ENCODE measurements at regions not wholly inside any gene's neighbourhood (a gene's known extent, or its start where the extent isn't known, plus 50 kb on each side); places are given as distances from the start of the nearest gene placed in this dataset.
A peak's percentile ranks its signal among the peaks of the same experiment; 100 is the strongest.
"Not testable (repeated sequence)": the region's sequence is repeated elsewhere in the genome, so short reads cannot be mapped to it uniquely, and the experiment has no call there.

DNA sequence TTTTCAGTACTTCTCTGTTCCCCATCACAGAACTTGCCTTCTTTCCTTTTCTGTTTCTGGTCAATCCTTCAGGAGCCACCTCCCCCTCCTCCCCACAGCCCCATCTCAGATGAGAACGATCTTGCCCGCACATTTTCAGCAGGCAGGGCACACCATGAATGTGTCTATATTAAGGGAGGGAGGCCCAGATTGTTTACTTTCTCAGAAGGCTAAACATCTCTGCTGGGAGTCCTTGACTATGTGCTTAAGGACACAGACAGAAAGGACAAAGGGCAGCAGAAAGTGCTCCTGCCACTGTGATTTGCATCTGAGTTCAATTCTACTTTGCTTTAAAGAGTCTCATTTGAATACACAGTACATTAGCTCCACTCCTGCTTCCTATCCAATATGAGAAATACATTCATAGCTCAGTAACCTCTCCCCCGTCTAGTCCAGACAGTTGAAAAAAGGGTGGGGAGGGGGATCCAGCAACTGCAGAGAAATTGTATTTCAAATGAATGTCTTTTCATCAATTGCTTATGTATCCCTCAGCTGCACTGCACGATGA lies 175.0 kb upstream of the PARD3B start:
- H3K4me1 Mint-ChIP-seq: no peaks in the 10 kb centered on the region
- H3K27ac Mint-ChIP-seq: no peak overlapping the region
- no peaks in the 10 kb centered on the region for H3K36me3 Mint-ChIP-seq
- H3K27me3 Mint-ChIP-seq: peaks cover 3% of the 10 kb centered on the region
- H3K9me3 Mint-ChIP-seq: peaks cover 0 to 1% (median 0%) of the 10 kb centered on the region in 3 donors
- no peak overlapping the region for H3K4me3 Mint-ChIP-seq

DNA sequence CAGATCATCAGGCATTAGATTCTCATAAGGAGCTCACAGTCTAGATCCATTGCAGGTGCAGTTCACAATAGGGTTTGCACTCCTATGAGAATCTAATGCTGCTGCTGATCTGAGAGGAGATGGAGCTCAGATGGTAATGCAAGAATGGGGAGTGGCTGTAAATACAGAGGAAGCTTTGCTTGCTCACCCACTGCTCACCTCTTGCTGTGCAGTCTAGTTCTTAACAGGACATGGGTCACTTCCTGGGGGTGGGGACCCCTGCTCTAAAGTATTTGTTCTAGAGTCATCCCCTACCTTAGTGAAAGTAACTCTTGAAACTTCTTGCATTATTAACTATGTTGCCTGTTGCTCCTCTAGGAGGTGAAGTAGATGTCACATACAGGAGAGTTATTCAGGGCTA lies 171.3 kb upstream of the PARD3B start:
- Mint-ChIP-seq H3K27me3 (no peaks in the 10 kb centered on the region), H3K9me3 (peaks cover 0 to 3% (median 0%) of the 10 kb centered on the region in 3 donors), H3K27ac (no peak overlapping the region), H3K4me3 (no peak overlapping the region), H3K4me1 (no peaks in the 10 kb centered on the region), H3K36me3 (no peaks in the 10 kb centered on the region)

DNA sequence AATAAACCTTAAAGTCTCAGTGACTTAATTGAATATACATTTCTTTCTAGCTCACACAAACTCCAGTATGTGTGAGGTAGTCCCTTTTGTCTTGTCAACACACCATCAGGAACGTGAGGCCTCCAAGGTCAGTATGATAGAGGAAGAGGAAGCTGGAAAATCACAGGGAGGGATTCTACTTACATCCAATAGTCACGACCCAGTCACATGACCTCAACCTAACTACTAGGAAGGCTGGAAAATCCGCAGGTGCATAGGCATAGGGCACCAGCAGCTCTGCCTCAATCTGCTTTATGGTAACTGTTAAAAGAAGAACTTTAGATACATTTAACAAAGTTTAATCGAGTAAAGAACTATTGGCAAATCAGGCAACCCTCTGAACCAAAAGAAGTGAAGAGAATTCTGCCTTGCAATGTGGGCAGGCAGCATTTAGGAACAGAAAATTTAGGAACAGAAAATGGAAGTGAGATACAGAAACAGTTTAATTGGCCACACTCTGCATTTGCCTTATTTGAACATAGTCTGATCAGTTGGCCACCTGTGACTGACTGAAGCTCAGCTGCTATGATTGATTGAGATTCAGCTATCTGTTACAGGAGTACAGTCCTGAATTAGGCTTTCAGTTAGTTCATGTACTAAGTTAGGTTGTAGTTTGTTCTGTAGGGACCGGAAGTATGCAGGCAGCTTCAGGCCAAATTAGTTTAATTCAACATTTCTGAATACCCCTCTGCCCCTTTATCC lies 165.0 kb upstream of the PARD3B start:
- no peaks in the 10 kb centered on the region for H3K4me1 Mint-ChIP-seq
- H3K9me3 Mint-ChIP-seq: peaks cover 2 to 9% (median 4%) of the 10 kb centered on the region in 3 donors
- H3K4me3 Mint-ChIP-seq: no peak overlapping the region
- H3K36me3 Mint-ChIP-seq: no peaks in the 10 kb centered on the region
- H3K27me3 Mint-ChIP-seq: no peaks in the 10 kb centered on the region
- H3K27ac Mint-ChIP-seq: no peak overlapping the region

DNA sequence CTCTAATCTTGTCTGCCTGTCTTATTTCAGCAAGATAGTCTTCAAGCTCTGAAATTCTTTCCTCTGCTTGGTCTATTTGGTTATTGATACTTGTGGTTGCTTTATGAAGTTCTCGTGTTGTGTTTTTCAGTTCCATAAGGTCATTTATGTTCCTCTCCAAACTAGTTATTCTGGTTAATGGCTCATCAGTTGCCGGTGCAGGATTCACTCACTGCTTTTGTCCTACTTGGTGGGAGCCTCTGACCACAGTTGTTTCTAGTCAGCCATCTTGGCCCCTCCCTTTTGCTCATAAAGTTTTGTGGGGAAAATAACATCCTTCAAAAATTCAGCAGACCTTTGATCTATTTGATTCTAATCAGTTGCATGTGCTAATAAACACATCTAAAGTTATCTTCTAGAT lies 158.6 kb upstream of the PARD3B start:
- no peaks in the 10 kb centered on the region for H3K27me3 Mint-ChIP-seq
- H3K9me3 Mint-ChIP-seq: peaks cover 2 to 5% (median 5%) of the 10 kb centered on the region in 3 donors
- peaks cover 5% of the 10 kb centered on the region for H3K36me3 Mint-ChIP-seq
- H3K4me3 Mint-ChIP-seq: no peak overlapping the region
- H3K4me1 Mint-ChIP-seq: no peaks in the 10 kb centered on the region
- H3K27ac Mint-ChIP-seq: no peak overlapping the region

DNA sequence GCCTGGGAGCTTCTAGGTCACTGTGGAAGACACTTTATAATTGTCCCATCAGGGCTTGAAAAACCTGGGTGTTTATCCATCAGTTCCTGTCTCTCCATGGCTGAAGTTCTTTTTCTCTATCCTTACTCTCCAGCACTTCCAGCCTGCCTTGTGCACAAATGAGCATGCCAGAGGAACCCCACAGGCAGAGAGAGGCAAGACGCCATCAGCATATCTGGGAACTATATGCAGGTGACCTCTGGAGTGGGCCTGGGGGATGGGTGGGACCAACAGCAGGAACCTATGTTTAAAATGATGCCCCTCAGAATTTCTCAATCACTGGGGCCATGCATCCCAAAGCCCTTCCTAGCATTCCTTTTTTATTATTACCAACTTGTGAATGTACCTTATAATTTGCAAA lies 156.2 kb upstream of the PARD3B start:
- no peaks in the 10 kb centered on the region for H3K4me1 Mint-ChIP-seq
- no peak overlapping the region for H3K4me3 Mint-ChIP-seq
- H3K27ac Mint-ChIP-seq: no peak overlapping the region
- H3K36me3 Mint-ChIP-seq: peaks cover 5% of the 10 kb centered on the region
- H3K9me3 Mint-ChIP-seq: peaks cover 0 to 5% (median 0%) of the 10 kb centered on the region in 3 donors
- no peaks in the 10 kb centered on the region for H3K27me3 Mint-ChIP-seq

DNA sequence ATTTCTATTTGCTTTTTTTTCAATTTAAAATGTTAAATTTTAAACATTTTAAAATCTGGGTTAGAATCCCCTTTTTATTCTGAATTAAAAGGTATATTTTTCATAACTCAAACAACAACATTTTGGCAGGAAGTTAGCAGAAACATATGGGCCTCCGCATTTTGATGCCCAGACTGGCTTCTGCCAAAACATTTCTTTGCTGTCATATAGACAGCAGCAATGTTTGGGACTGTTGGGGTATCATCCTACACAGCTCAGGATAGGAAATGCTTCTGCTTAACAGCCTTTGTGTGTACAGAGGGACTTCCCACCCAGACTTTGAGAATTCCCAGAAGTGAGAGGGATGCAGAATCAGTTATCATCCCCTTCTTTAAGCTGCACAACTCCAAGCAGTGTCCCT lies 155.4 kb upstream of the PARD3B start:
- Mint-ChIP-seq H3K27me3 (no peaks in the 10 kb centered on the region), H3K9me3 (peaks cover 0 to 5% (median 0%) of the 10 kb centered on the region in 3 donors), H3K4me1 (no peaks in the 10 kb centered on the region), H3K27ac (no peak overlapping the region), H3K4me3 (no peak overlapping the region), H3K36me3 (peaks cover 5% of the 10 kb centered on the region)

DNA sequence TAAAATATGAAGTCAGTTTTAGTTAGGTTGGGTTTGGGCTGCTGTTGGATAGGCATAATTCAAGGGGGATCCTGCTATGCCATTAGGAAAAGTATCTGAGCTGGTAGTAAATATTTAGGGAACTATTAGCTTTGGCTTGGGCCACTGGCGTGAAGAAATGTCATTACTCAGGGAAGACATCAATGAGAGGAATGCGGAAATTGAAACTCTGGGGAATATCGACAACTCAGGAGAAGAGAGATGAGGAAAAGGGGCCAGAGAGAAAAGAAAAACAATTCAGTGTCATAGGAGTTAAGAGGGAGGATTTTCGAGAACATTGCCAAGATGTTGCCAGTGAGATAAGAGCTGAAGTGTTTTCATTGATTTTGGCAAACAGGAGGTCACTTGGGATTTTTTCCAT lies 149.7 kb upstream of the PARD3B start:
- H3K27ac Mint-ChIP-seq: no peak overlapping the region
- no peaks in the 10 kb centered on the region for H3K4me1 Mint-ChIP-seq
- H3K36me3 Mint-ChIP-seq: peaks cover under 1% of the 10 kb centered on the region
- H3K27me3 Mint-ChIP-seq: no peaks in the 10 kb centered on the region
- H3K4me3 Mint-ChIP-seq: no peak overlapping the region
- peaks cover 0 to 3% (median 0%) of the 10 kb centered on the region in 3 donors for H3K9me3 Mint-ChIP-seq

DNA sequence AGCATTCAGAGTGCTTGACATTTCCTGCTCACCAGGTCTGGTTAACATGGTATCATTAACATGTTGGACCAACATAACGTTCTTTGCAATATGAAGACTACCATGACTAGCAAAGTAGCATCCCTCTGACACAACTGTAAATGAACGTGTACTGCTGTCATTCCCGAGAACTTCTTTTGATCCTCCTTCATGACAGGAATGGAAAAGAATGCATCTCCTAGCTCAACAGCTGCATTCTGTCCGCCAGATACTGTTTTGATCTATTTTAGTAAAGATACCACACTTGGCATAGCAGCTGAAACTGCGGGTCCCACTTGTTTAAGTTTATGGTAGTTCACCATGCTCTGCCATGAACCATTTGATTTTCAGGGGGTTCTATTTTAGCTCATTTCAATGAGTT lies 144.2 kb upstream of the PARD3B start:
- Mint-ChIP-seq H3K36me3 (no peaks in the 10 kb centered on the region), H3K9me3 (peaks cover 0 to 3% (median 3%) of the 10 kb centered on the region in 3 donors), H3K27me3 (peaks cover 3% of the 10 kb centered on the region), H3K4me3 (no peak overlapping the region), H3K4me1 (no peaks in the 10 kb centered on the region), H3K27ac (no peak overlapping the region)

DNA sequence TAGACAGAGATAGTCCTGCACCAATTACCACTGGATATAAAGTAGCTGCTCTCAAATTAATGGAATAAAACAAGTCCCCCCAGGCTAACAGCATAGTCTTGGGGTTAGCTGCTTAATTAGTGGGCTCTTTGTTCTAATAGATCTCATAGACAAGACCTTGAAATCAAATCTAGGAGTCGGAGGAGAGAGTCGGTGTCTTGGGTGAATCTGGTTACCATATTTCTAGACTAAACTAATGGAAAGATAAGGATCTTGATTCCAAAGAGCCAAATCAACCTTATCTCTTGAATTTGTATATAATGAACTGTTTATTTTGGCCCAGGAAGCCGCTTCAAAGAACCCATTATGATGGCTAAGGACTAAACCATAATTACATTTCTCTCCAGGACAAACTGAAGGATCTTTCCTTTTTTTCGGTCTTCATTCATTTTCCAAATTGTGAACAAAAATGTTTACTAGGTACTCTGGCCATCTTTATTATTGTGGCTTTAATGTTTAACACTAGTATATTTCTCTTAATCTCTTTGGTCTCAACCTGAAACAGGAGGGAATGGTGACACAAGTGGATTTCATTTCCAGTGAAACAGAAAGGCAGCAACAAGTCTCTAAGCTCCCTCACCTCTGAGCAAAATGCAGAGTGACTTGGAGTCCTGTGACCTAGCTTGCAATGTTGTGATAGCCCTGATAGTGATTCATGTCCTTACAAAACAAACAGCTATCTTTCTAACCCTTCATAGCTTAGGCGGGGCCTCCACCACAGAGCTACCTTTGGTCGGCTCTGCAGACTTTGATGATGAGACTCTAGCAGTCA lies 137.9 kb upstream of the PARD3B start:
- H3K36me3 Mint-ChIP-seq: no peaks in the 10 kb centered on the region
- peaks cover 5 to 6% (median 6%) of the 10 kb centered on the region in 3 donors for H3K9me3 Mint-ChIP-seq
- H3K4me1 Mint-ChIP-seq: no peaks in the 10 kb centered on the region
- no peak overlapping the region for H3K4me3 Mint-ChIP-seq
- peaks cover 3% of the 10 kb centered on the region for H3K27me3 Mint-ChIP-seq
- H3K27ac Mint-ChIP-seq: no peak overlapping the region

DNA sequence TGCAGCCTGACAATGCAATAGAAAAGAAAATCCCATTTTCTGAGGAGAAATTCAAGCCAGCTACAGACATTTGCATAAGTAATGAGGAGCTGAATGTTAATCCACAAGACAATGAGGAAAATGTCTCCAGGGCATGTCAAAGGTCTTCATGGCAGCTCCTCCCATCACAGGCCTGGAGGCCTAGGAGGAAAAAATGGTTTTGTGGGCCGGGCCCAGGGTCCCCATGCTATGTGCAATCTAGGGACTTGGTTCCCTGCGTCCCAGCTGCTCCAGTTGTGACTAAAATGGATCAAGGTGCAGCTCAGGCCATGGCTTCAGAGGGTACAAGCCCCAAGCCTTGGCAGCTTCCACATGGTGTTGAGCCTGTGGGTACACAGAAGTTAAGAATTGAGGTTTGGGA lies 132.5 kb upstream of the PARD3B start:
- H3K4me3 Mint-ChIP-seq, H3K27me3 Mint-ChIP-seq: not testable (repeated sequence)
- H3K9me3 Mint-ChIP-seq: peaks cover 7 to 11% (median 10%) of the 10 kb centered on the region in 3 donors

DNA sequence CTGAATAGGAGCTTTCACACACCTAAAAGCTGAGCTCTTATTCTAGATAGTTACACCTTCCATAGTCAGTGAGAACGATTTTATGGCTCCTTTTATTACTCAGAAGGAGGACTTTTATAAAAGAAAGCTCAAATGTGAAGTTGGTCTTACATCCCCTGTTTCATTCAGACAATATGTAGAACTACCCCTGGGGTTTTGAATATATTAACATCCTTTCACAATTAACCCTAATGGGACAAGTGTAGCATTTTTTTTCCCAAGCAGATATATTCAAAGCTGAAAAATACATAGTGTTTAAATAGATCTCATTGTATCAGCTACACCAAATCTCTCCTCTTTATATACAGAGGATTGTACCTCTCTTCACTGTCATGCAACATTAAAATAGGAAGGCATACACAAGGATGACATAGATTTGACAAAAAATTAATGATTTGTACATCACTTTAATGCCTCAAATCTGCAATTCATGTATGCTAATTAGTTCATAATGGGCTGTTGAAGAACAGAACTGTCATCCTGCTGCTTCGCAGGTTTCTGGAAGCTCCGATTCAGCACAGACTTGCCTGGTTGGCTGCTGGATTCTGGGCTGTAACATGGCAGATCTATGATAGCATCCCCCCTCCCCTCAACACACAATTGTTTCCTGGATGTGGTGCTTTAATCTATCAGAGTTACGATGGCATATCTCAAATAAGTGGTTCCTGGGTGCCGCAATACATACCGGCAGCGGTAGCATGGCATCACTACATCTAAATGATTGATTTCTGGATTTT lies 129.7 kb upstream of the PARD3B start:
- Mint-ChIP-seq H3K27ac (no peak overlapping the region), H3K4me3 (no peak overlapping the region), H3K9me3 (peaks cover 6 to 11% (median 10%) of the 10 kb centered on the region in 3 donors), H3K27me3 (no peaks in the 10 kb centered on the region), H3K4me1 (no peaks in the 10 kb centered on the region), H3K36me3 (no peaks in the 10 kb centered on the region)

More for the DNA sequence above, 132.5 kb upstream of the PARD3B start:
- H3K27ac Mint-ChIP-seq: peak overlapping the region in 1 of 3 donors; percentile 36
- H3K36me3 Mint-ChIP-seq, H3K4me1 Mint-ChIP-seq: not testable (repeated sequence)

DNA sequence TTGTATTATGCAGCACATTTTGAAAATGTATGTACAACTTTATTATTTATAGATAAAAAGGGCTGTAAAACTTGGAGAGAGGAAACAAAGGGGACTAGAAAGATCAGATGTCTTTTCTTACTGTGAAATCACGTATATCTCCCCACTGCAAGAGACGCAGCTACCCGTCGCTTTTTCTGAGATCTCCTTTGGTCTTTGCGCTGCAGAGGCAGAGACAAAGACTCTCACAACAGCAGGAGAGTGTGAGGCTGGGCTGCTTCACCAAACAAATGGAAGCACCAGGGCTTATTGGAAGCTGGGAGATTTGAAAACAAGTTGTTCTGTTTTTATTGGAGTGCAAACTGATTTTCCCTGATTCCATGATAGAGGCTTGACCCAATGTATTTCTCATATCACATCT lies 129.0 kb upstream of the PARD3B start:
- H3K27ac Mint-ChIP-seq: no peak overlapping the region
- H3K4me1 Mint-ChIP-seq: no peaks in the 10 kb centered on the region
- peaks cover 6 to 11% (median 10%) of the 10 kb centered on the region in 3 donors for H3K9me3 Mint-ChIP-seq
- H3K36me3 Mint-ChIP-seq: no peaks in the 10 kb centered on the region
- H3K27me3 Mint-ChIP-seq: no peaks in the 10 kb centered on the region
- H3K4me3 Mint-ChIP-seq: no peak overlapping the region

DNA sequence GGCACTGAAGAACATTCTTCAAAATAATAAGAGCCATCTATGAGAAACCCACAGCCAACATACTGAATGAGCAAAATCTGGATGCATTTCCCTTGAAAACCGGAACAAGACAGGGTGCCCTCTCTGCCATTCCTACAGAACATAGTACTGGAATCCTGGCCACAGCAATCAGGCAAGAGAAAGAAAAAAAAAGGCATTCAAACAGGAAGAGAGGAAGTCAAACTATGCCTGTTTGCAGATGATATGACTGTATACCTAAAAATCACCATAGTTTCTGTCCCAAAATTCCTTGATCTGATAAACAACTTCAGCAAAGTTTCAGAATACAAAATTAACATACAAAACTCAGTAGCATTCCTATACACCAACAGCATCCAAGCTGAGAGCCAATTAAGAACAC lies 119.5 kb upstream of the PARD3B start:
- peaks cover 0 to 2% (median 0%) of the 10 kb centered on the region in 3 donors for H3K4me1 Mint-ChIP-seq
- H3K27ac Mint-ChIP-seq: no peak overlapping the region
- H3K4me3 Mint-ChIP-seq: no peak overlapping the region
- H3K9me3 Mint-ChIP-seq: peaks cover 2 to 11% (median 3%) of the 10 kb centered on the region in 3 donors
- no peaks in the 10 kb centered on the region for H3K36me3 Mint-ChIP-seq
- no peaks in the 10 kb centered on the region for H3K27me3 Mint-ChIP-seq

DNA sequence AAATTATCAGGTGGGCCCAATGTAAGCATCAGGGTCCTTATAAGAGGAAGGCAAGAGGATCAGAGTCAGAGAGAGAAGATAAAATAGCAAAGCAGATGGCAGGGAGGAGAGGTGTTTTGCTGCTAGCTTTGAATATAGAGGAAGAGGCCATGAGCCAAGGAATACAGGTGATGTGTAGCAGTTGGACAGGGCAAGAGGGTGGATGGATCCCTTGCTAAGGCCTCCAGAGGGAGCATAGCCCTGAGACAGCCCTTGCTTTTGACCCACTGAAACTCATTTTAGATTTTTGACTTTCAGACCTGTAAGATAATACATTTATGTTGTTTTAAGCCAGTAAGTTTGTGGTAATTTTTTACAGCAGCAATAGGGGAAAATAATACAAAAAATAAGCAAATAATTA lies 116.6 kb upstream of the PARD3B start:
- Mint-ChIP-seq H3K9me3 (peaks cover 6 to 22% (median 8%) of the 10 kb centered on the region in 3 donors), H3K4me3 (no peak overlapping the region), H3K27ac (no peak overlapping the region), H3K4me1 (peaks cover 0 to 2% (median 0%) of the 10 kb centered on the region in 3 donors), H3K36me3 (no peaks in the 10 kb centered on the region), H3K27me3 (no peaks in the 10 kb centered on the region)

DNA sequence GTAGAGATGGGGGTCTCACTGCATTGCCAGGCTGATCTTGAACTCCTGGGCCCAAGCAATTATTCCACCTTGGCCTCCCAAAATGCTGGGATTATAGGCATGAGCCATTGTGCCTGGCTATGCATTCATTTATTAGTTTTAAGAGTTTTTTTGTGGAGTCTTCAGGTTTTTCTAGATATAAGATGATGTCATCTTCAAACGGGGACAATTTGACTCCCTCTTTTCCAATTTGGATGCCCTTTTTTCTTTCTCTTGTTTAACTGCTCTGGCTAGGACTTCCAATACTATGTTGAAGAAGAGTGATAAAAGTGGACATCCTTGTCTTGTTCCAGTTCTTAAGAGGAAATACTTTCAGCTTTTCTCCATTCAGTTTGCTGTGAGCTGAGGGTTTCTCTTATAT lies 113.7 kb upstream of the PARD3B start:
- Mint-ChIP-seq H3K36me3 (no peaks in the 10 kb centered on the region), H3K4me3 (no peak overlapping the region), H3K4me1 (peaks cover 0 to 2% (median 0%) of the 10 kb centered on the region in 3 donors), H3K9me3 (peaks cover 6 to 22% (median 8%) of the 10 kb centered on the region in 3 donors), H3K27ac (no peak overlapping the region), H3K27me3 (no peaks in the 10 kb centered on the region)

Data from IgD-negative memory B cell (primary cell).